ENCODE measurements at regions not wholly inside any gene's neighbourhood (a gene's known extent, or its start where the extent isn't known, plus 50 kb on each side); places are given as distances from the start of the nearest gene placed in this dataset.
A peak's percentile ranks its signal among the peaks of the same experiment; 100 is the strongest.

GRCh38 chr4:148852092-148852699 lies 410.0 kb upstream of the NR3C2 start:
- H3K27ac ChIP-seq (ENCODE audit: low read length): no peak overlapping the region
- H4K20me1 ChIP-seq (ENCODE audit: low read length): no peaks in the 10 kb centered on the region
- H3K9me2 ChIP-seq (replicated peaks; ENCODE audit: low read length): no peaks in the 10 kb centered on the region
- H3K79me2 ChIP-seq (ENCODE audit: low read length): no peaks in the 10 kb centered on the region
- H3F3A ChIP-seq (ENCODE audit: low read length, unreplicated experiment): no peaks in the 10 kb centered on the region
- H3K27me3 ChIP-seq (ENCODE audit: low read length): no peaks in the 10 kb centered on the region
- TF ChIP-seq CTCF (conservative IDR thresholded peaks at IDR 0.05; ENCODE audit: low read depth, low read length): peak; percentile 31; the same call in 1 of the 2 replicates
- TF ChIP-seq EZH2 (IDR thresholded peaks at IDR 0.05; ENCODE audit: low read length, unreplicated experiment): no peak
- ATAC-seq (peak; percentile 51), DNase-seq (peak; percentile 3)
- H3K9me3 ChIP-seq (ENCODE audit: low read length): no peaks in the 10 kb centered on the region
- H3K4me2 ChIP-seq (ENCODE audit: low read length): no peak overlapping the region
- H3K4me3 ChIP-seq (ENCODE audit: low read length): no peak overlapping the region
- H3K36me3 ChIP-seq (ENCODE audit: low read depth, low read length): no peaks in the 10 kb centered on the region
- ChIA-PET POLR2A (ENCODE audit: unreplicated experiment) (no interaction called here), CTCF (no interaction called here)
- 0 out of 2 replicates have a peak, but pooled peaks cover 5% of the 10 kb centered on the region for H3K4me1 ChIP-seq (ENCODE audit: insufficient read depth, low read length)
- no peak overlapping the region for H2AFZ ChIP-seq (ENCODE audit: low read length)
- no TSS peak for BruUV-seq (replicated peaks)
- intact Hi-C loops (cut with micrococcal nuclease): no loop called here
- H3K9ac ChIP-seq (ENCODE audit: low read length): no peak overlapping the region

GRCh38 chr4:148850257-148850995 lies 408.2 kb upstream of the NR3C2 start:
- no peak overlapping the region for H3K9ac ChIP-seq (ENCODE audit: low read length)
- H3K27me3 ChIP-seq (ENCODE audit: low read length): no peaks in the 10 kb centered on the region
- no peaks in the 10 kb centered on the region for H3K79me2 ChIP-seq (ENCODE audit: low read length)
- no peak for DNase-seq
- intact Hi-C loops (cut with micrococcal nuclease): no loop called here
- 0 out of 2 replicates have a peak, but pooled peaks cover 5% of the 10 kb centered on the region for H3K4me1 ChIP-seq (ENCODE audit: insufficient read depth, low read length)
- H3F3A ChIP-seq (ENCODE audit: low read length, unreplicated experiment): no peaks in the 10 kb centered on the region
- no peaks in the 10 kb centered on the region for H3K9me3 ChIP-seq (ENCODE audit: low read length)
- BruUV-seq (replicated peaks): no TSS peak
- no peaks in the 10 kb centered on the region for H4K20me1 ChIP-seq (ENCODE audit: low read length)
- no peak overlapping the region for H2AFZ ChIP-seq (ENCODE audit: low read length)
- ATAC-seq: no peak
- H3K27ac ChIP-seq (ENCODE audit: low read length): no peak overlapping the region
- TF ChIP-seq CTCF (conservative IDR thresholded peaks at IDR 0.05; ENCODE audit: low read depth, low read length): no peak
- no peak for TF ChIP-seq EZH2phosphoT487 (IDR thresholded peaks at IDR 0.05; ENCODE audit: borderline replicate concordance, low read length)
- no peak for TF ChIP-seq EZH2 (IDR thresholded peaks at IDR 0.05; ENCODE audit: low read length, unreplicated experiment)
- POLR2A ChIA-PET (ENCODE audit: unreplicated experiment): no interaction called here
- H3K9me2 ChIP-seq (replicated peaks; ENCODE audit: low read length): no peaks in the 10 kb centered on the region
- H3K4me3 ChIP-seq (ENCODE audit: low read length): no peak overlapping the region
- CTCF ChIA-PET: no interaction called here
- no peak overlapping the region for H3K4me2 ChIP-seq (ENCODE audit: low read length)
- H3K36me3 ChIP-seq (ENCODE audit: low read depth, low read length): no peaks in the 10 kb centered on the region

- Histone ChIP-seq H3K79me2 (ENCODE audit: low read length) (no peaks in the 10 kb centered on the region), H4K20me1 (ENCODE audit: low read length) (no peaks in the 10 kb centered on the region), H3K4me1 (ENCODE audit: insufficient read depth, low read length) (0 out of 2 replicates have a peak, but pooled peaks cover 5% of the 10 kb centered on the region), H3K4me3 (ENCODE audit: low read length) (no peak overlapping the region), H3K9me3 (ENCODE audit: low read length) (no peaks in the 10 kb centered on the region), H3K27me3 (ENCODE audit: low read length) (no peaks in the 10 kb centered on the region), H3K27ac (ENCODE audit: low read length) (no peak overlapping the region), H2AFZ (ENCODE audit: low read length) (no peak overlapping the region), H3K4me2 (ENCODE audit: low read length) (no peak overlapping the region), H3K36me3 (ENCODE audit: low read depth, low read length) (no peaks in the 10 kb centered on the region), H3K9ac (ENCODE audit: low read length) (no peak overlapping the region), H3K9me2 (replicated peaks; ENCODE audit: low read length) (no peaks in the 10 kb centered on the region), H3F3A (ENCODE audit: low read length, unreplicated experiment) (no peaks in the 10 kb centered on the region)
- CTCF ChIA-PET: no interaction called here
- ATAC-seq (no peak), DNase-seq (no peak)
- TF ChIP-seq EZH2phosphoT487 (IDR thresholded peaks at IDR 0.05; ENCODE audit: borderline replicate concordance, low read length): no peak
- TF ChIP-seq CTCF (conservative IDR thresholded peaks at IDR 0.05; ENCODE audit: low read depth, low read length): no peak
- no peak for TF ChIP-seq EZH2 (IDR thresholded peaks at IDR 0.05; ENCODE audit: low read length, unreplicated experiment)
- BruUV-seq (replicated peaks): no TSS peak
- intact Hi-C loops (cut with micrococcal nuclease): no loop called here
- POLR2A ChIA-PET (ENCODE audit: unreplicated experiment): no interaction called here
Observed at GRCh38 chr4:148849581-148849980, 407.4 kb upstream of the NR3C2 start.

All from PC-3 (cell line).